GM19438 (cell line): ENCODE measurements at regions not wholly inside any gene's neighbourhood (a gene's known extent, or its start where the extent isn't known, plus 50 kb on each side); places are given as distances from the start of the nearest gene placed in this dataset.
"Not testable (repeated sequence)": the region's sequence is repeated elsewhere in the genome, so short reads cannot be mapped to it uniquely, and the experiment has no call there.

Source experiments
- ATAC-seq: cut with Tn5 transposase; IDR thresholded peaks from one replicate; pipeline ENCODE4 v1.9.1; 2021; ENCODE audit warnings: low read depth; ENCODE audit not compliant: unreplicated experiment

- ATAC-seq: no peak
These were observed 69.5 kb upstream of the PSME4 start for GRCh38 chr2:54040250-54040649.

- no peak for ATAC-seq
These were observed 68.0 kb upstream of the PSME4 start for GRCh38 chr2:54038835-54039234.

- ATAC-seq: not testable (repeated sequence)
These were observed 60.5 kb upstream of the PSME4 start for GRCh38 chr2:54031288-54031687.

GRCh38 chr2:54030806-54031205, 60.0 kb upstream of the PSME4 start:
- no peak for ATAC-seq

- no peak for ATAC-seq
These were observed 59.6 kb upstream of the PSME4 start for GRCh38 chr2:54030396-54030741.

- ATAC-seq: no peak
These were observed 59.1 kb upstream of the PSME4 start for GRCh38 chr2:54029721-54030395.

GRCh38 chr2:54025463-54026075, 54.8 kb upstream of the PSME4 start:
- ATAC-seq: not testable (repeated sequence)

GRCh38 chr2:54024576-54024975, 53.8 kb upstream of the PSME4 start:
- ATAC-seq: no peak

- no peak for ATAC-seq
These were observed 50.9 kb upstream of the PSME4 start for GRCh38 chr2:54021702-54022101.

- no peak for ATAC-seq
These were observed 50.1 kb upstream of the PSME4 start for GRCh38 chr2:54020793-54021414.
